ENCODE measurements at regions not wholly inside any gene's neighbourhood (a gene's known extent, or its start where the extent isn't known, plus 50 kb on each side); places are given as distances from the start of the nearest gene placed in this dataset.

DNA sequence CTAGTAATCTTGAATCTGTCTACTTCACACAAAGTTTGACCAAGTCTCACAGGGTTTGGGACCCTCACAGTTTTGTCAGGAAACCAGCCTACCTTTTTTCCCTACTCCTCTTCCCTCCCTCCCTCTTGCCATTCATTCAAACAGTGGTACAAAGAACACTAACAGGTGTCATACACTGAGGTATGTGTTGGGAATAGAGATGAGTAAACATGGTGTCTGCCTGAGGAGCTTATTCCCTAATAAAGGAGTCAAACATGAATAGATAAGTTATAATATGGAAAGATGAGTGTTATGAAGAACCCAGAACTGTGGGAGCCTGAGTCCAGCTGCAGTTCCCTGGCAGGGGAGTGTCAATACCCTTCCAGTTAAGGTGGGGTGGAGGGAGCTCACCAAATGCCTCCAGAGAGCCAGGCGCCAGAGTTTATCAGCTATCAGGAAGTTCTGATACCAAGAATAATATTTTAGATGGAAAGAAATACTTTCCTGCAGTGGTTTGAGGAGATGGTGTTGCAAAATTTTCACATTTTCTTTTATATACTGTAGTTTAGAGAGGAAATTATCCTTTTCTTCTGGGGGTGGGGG, 183.4 kb upstream of the NR3C1 start:
- no peak for DNase-seq (ENCODE audit: low spot score)

DNA sequence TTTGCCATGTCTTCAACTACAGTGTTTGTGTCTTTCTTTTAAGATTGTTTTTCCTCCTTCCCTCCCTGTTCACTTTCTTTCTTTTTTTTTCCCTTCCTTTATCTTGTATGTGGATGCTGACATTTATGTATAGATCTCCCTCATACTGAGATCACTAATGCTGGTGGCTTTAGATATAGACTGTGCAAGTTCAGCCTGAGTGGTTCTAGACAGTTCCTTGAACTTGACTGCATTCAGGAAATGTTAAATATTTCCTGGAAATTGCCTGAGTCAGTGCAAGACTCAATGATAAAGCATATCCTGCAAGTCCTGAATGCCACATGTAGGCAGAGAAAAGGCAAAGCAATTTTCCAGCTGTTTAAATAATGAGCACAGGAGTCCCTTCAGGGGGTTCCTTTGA, 182.5 kb upstream of the NR3C1 start:
- DNase-seq (ENCODE audit: low spot score) = no peak

GRCh38 chr5:143583409-143583808, 179.9 kb upstream of the NR3C1 start:
- no peak for DNase-seq (ENCODE audit: low spot score)

DNA sequence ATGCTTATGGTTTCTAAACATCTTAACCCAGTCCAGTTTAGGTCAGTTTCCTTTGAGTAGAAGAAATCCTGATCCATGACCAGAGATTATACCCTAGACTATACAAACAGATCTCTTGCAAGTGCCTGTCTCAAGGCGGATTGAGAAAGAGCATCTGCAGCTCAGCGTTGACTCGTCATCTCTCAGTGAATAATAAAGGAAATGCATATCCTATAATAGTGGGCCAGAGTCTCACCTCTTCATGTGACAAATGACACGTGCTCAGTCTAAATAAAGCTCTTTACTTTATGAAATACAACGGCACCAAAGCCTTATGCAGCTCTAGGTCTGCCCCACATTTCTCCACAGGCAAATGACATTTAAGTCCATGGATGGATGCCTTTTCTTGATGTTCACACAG, 179.4 kb upstream of the NR3C1 start:
- DNase-seq (ENCODE audit: low spot score) = no peak

GRCh38 chr5:143582176-143582575, 178.7 kb upstream of the NR3C1 start:
- no peak for DNase-seq (ENCODE audit: low spot score)

DNA sequence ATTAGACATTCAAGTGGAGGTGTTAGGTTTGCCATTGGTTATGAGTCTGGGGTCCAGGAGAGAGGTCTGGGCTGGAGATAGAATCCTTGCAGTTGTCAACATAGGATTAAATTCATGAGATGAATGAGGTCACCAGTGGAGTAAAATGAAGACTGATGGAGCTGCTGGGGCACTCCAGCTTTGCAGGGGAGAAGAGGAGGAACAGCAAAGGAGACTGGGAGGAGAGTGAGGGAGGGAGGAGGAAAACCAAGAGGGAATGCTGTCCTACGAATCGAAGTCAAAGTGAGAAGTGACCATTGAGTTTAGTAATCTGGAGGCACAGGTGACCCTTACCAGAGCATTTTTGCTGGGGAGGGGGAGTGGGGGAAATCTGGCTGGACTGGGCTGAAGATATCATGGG, 178.2 kb upstream of the NR3C1 start:
- DNase-seq (ENCODE audit: low spot score) = no peak

- DNase-seq (ENCODE audit: low spot score) = no peak
These were observed 177.7 kb upstream of the NR3C1 start for GRCh38 chr5:143581147-143581546.

GRCh38 chr5:143576711-143577484, 173.4 kb upstream of the NR3C1 start:
- no peak for DNase-seq (ENCODE audit: low spot score)

GRCh38 chr5:143575286-143575685, 171.8 kb upstream of the NR3C1 start:
- DNase-seq (ENCODE audit: low spot score) = no peak

- DNase-seq (ENCODE audit: low spot score) = no peak
These were observed 170.8 kb upstream of the NR3C1 start for GRCh38 chr5:143574236-143574635.

- no peak for DNase-seq (ENCODE audit: low spot score)
These were observed 170.2 kb upstream of the NR3C1 start for GRCh38 chr5:143573568-143574170.

DNA sequence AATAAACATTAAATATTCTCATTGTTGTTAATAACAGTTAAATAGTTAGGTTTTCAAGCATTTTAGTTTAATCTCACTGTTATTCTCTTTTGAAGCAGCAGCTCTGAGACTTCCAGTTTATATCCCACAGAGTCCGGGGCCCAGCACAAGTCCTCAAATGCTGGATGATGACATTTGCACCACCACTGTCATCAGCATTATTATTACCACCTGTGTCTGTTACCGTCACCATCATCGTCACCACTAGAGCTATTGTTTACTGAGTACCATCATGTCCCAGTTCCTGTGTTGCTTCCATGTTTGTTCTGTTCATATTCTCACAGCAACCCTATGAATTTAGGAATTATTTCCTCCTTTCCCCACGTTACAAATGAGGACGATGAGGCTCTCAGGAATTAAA, 169.2 kb upstream of the NR3C1 start:
- DNase-seq (ENCODE audit: low spot score) = no peak

- DNase-seq (ENCODE audit: low spot score) = no peak
These were observed 168.4 kb upstream of the NR3C1 start for GRCh38 chr5:143571642-143572624.

DNA sequence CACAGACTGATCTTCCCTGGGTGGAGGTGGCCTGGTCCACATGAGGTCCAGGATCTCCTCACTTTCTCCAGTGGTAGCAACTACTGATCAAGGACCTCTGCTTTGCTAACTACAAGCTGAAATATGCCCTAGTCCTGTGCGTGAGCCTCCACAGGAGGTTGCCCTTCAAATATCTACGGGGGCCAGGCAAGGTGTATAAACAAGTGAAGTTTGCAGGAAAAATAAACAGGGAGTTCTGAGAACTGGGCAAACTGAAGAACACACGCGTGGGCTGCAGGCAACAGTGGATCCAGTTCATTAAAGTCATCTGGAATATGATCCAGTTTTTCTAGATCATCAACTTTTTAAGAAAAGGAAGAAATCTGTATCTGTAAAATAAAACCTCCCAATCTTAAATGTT, 167.5 kb upstream of the NR3C1 start:
- DNase-seq (ENCODE audit: low spot score) = no peak

GRCh38 chr5:143569722-143570567, 166.5 kb upstream of the NR3C1 start:
- DNase-seq (ENCODE audit: low spot score) = no peak

GRCh38 chr5:143569213-143569701, 165.8 kb upstream of the NR3C1 start:
- DNase-seq (ENCODE audit: low spot score) = no peak

DNA sequence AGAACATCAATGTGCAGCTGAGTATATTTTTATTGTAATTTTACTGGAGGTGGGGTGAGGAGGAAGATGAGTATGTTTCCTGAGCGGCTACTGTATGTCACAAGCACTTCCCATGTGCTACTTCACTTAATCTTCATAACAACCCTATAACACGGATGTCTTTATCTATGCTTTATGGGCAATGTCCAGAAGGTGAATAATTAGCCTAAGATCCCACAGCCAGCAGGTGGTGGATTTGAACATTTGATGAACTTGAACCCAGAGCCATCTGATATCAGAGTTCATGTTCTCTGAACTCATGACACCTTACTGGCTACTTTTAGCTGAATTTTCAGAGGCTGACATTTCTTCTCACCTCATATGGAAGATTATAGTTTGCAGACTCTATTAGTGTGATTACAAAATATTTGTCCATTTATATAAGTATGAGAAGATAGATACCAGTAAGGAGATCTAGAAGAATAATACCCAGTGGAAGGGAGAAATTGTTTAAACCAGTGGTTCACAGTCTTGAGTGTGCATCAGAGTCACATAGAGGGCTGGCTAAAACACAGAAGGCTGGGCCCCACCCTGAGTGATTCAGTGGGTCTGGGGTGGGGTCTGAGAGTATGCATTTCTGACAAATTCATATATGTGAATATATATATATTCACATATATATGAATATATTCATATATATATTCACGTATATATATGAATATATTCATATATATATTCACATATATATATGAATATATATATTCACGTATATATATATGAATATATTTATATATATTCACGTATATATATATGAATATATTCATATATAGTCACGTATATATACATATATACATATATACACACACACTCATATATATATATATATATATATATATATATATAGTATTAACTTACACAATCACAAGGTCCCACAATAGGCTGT, 164.4 kb upstream of the NR3C1 start:
- DNase-seq (ENCODE audit: low spot score) = no peak

- DNase-seq (ENCODE audit: low spot score) = no peak
These were observed 162.7 kb upstream of the NR3C1 start for GRCh38 chr5:143566139-143566538.

DNA sequence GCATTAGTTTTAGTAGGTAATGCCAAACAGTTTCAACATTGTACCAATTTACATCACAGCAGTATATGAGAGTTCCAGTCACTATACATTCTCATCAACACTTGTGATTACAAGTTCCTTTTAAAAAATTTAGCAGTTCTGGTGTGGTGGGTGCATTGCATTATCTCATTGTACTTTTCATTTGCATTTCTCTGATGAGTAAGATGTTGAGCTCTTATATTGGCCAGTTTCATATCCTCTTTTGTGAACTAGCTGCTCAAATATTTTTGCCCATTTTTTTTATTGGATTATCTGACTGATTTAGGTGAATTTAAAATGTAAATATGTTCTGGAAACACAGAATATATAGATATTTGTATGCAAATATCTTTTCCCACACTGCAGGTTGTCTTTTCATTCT, 160.9 kb upstream of the NR3C1 start:
- no peak for DNase-seq (ENCODE audit: low spot score)

DNA sequence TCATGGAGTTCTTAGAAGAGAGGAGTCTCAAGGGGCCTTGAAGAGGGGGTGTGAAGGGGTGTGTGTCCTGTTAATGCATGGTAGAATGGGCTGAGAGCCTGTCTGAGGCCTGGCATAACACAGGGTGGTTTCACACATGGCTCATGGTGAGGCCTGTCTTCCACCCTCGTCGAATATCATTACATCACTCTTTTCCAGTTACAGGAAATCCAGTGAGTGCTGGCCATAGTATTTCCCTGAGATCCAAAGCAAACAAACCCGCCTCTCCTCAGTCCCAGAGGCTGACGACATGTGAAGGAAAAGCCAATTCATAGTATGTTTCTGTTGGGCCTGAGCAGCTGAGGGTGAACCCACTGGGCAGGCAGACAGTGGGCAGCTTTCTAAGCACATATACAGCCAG, 159.4 kb upstream of the NR3C1 start:
- no peak for DNase-seq (ENCODE audit: low spot score)

Data from ecto neural progenitor cell (in vitro differentiated cells).